GM23338 (cell line): ENCODE measurements at regions not wholly inside any gene's neighbourhood (a gene's known extent, or its start where the extent isn't known, plus 50 kb on each side); places are given as distances from the start of the nearest gene placed in this dataset.

Experiments used
- ATAC-seq: fragments of 200-7000 bp; cut with Tn5 transposase; 3 replicates; pipeline ENCODE4 v1.9.1; 2020
- DNase-seq: peaks from one replicate; pipeline ENCODE4 v3.0.0-alpha.2; 2015; ENCODE audit warnings: low spot score
- H2AFZ ChIP-seq: fragments of 200-600 bp; sonication (generic); 2 replicates; pipeline ENCODE4 v1.8.0; 2016; ENCODE audit warnings: antibody characterized with exemption, mild to moderate bottlenecking, moderate library complexity
- H3F3A ChIP-seq: fragments of 200-600 bp; sonication (generic); replicated peaks from 2 replicates; pipeline ENCODE4 v1.8.0; 2017; ENCODE audit warnings: antibody characterized with exemption, mixed run types, low read depth
- H3K27ac ChIP-seq: fragments of 200-600 bp; sonication (generic); 2 replicates; pipeline ENCODE4 v1.6.1; 2016; ENCODE audit warnings: low read depth
- H3K27me3 ChIP-seq: fragments of 200-600 bp; sonication (generic); 2 replicates; pipeline ENCODE4 v1.8.0; 2016; ENCODE audit warnings: mild to moderate bottlenecking, mixed run types, moderate library complexity; ENCODE audit not compliant: insufficient read depth
- H3K36me3 ChIP-seq: fragments of 200-600 bp; sonication (generic); 2 replicates; pipeline ENCODE4 v1.8.0; 2016; ENCODE audit warnings: mild to moderate bottlenecking; ENCODE audit not compliant: insufficient read depth
- H3K4me1 ChIP-seq: fragments of 200-600 bp; sonication (generic); 2 replicates; pipeline ENCODE4 v1.8.0; 2016; ENCODE audit warnings: mild to moderate bottlenecking, moderate library complexity; ENCODE audit not compliant: insufficient read depth
- H3K4me2 ChIP-seq: fragments of 200-600 bp; sonication (generic); 2 replicates; pipeline ENCODE4 v1.7.1; 2017; ENCODE audit warnings: mixed run types
- H3K4me3 ChIP-seq: fragments of 200-600 bp; sonication (generic); 2 replicates; pipeline ENCODE4 v1.6.1; 2016; ENCODE audit warnings: mixed run types
- H3K79me2 ChIP-seq: fragments of 200-600 bp; sonication (generic); replicated peaks from 2 replicates; pipeline ENCODE4 v1.8.0; 2017; ENCODE audit warnings: mild to moderate bottlenecking; ENCODE audit not compliant: insufficient read depth
- H3K9me2 ChIP-seq: fragments of 200-600 bp; sonication (generic); 2 replicates; pipeline ENCODE4 v1.8.0; 2017; ENCODE audit not compliant: insufficient read depth
- H4K20me1 ChIP-seq: fragments of 200-600 bp; sonication (generic); replicated peaks from 2 replicates; pipeline ENCODE4 v1.8.0; 2017; ENCODE audit warnings: mild to moderate bottlenecking; ENCODE audit not compliant: insufficient read depth
- H3K27ac Mint-ChIP-seq: 2 replicates; pipeline ENCODE4 v1.8.0; 2020; ENCODE audit warnings: inconsistent platforms, mild to moderate bottlenecking, moderate library complexity, mixed read lengths
- H3K27me3 Mint-ChIP-seq: 3 replicates; pipeline ENCODE4 v1.8.0; 2022; ENCODE audit warnings: low read depth, mild to moderate bottlenecking, moderate library complexity, mixed read lengths, inconsistent platforms; ENCODE audit not compliant: insufficient read depth, poor library complexity
- H3K36me3 Mint-ChIP-seq: 3 replicates; pipeline ENCODE4 v1.8.0; 2021; ENCODE audit warnings: low read depth, mild to moderate bottlenecking, inconsistent platforms, moderate library complexity, mixed read lengths
- H3K4me1 Mint-ChIP-seq: 3 replicates; pipeline ENCODE4 v1.8.0; 2020; ENCODE audit warnings: mild to moderate bottlenecking, inconsistent platforms, mixed read lengths
- H3K4me3 Mint-ChIP-seq: 3 replicates; pipeline ENCODE4 v1.8.0; 2021; ENCODE audit warnings: moderate library complexity, mild to moderate bottlenecking, inconsistent platforms, mixed read lengths
- H3K9me3 Mint-ChIP-seq: 3 replicates; pipeline ENCODE4 v1.8.0; 2020; ENCODE audit warnings: moderate library complexity, mild to moderate bottlenecking, inconsistent platforms, mixed read lengths
- CTCF ChIP-seq, 2 experiments: fragments of 200-600 bp in 1 of 2; sonication (generic) in 1 of 2; conservative IDR thresholded peaks; 2 replicates each; pipeline versions ENCODE4 v1.5.1 to v1.6.1; 2016 to 2017; ENCODE audit warnings: antibody characterized with exemption in 2 of 2, low read depth in 2 of 2, mild to moderate bottlenecking in 2 of 2, moderate library complexity in 1 of 2
- ETS1 ChIP-seq: IDR thresholded peaks from 2 replicates; pipeline ENCODE4 v1.6.1; 2016; ENCODE audit warnings: antibody characterized with exemption
- EZH2phosphoT487 ChIP-seq: fragments of 200-600 bp; sonication (generic); IDR thresholded peaks from one replicate; pipeline ENCODE4 v1.8.1; 2018; ENCODE audit warnings: antibody characterized with exemption; ENCODE audit not compliant: unreplicated experiment
- NANOG ChIP-seq: IDR thresholded peaks from 2 replicates; pipeline ENCODE4 v1.6.1; 2016; ENCODE audit warnings: antibody characterized with exemption, borderline replicate concordance
- POLR2AphosphoS5 ChIP-seq: IDR thresholded peaks from 2 replicates; pipeline ENCODE4 v1.6.1; 2016; ENCODE audit warnings: antibody characterized with exemption, low read depth
- STAT1 ChIP-seq: IDR thresholded peaks from one replicate; pipeline ENCODE4 v1.6.1; 2016; ENCODE audit warnings: antibody characterized with exemption; ENCODE audit not compliant: unreplicated experiment
- ZNF114 ChIP-seq: fragments of 250-450 bp; sonication (Bioruptor Pico); IDR thresholded peaks from 2 replicates; pipeline ENCODE4 v1.5.0; 2020; ENCODE audit warnings: mild to moderate bottlenecking, moderate library complexity
- ZNF331 ChIP-seq: fragments of 250-450 bp; sonication (Bioruptor Pico); IDR thresholded peaks from 2 replicates; pipeline ENCODE4 v1.5.0; 2020; ENCODE audit warnings: low read depth, mild to moderate bottlenecking, moderate library complexity
- ZNF462 ChIP-seq: fragments of 250-450 bp; sonication (Bioruptor Pico); IDR thresholded peaks from 2 replicates; pipeline ENCODE4 v1.5.0; 2020; ENCODE audit warnings: mild to moderate bottlenecking, moderate library complexity

GRCh38 chr6:10316373-10316721 lies 98.5 kb downstream of the TFAP2A start:
- ATAC-seq (peak; percentile 7; the same call in 1 of the 3 replicates), DNase-seq (no peak)
- Histone ChIP-seq H3K4me3 (no peak overlapping the region), H3K27ac (no peak overlapping the region), H2AFZ (peak overlapping the region; percentile 57; the same call in 1 of the 2 replicates), H3K4me1 (peaks cover 54% of the 10 kb centered on the region), H3K79me2 (no peaks in the 10 kb centered on the region), H3K27me3 (no peaks in the 10 kb centered on the region), H3K36me3 (no peaks in the 10 kb centered on the region), H4K20me1 (no peaks in the 10 kb centered on the region), H3F3A (no peaks in the 10 kb centered on the region), H3K4me2 (no peak overlapping the region), H3K9me2 (no peaks in the 10 kb centered on the region)
- peaks cover 46% of the 10 kb centered on the region for H3K4me1 Mint-ChIP-seq
- H3K36me3 Mint-ChIP-seq = no peaks in the 10 kb centered on the region
- H3K27me3 Mint-ChIP-seq = peaks cover 12% of the 10 kb centered on the region
- no peak overlapping the region for H3K4me3 Mint-ChIP-seq
- H3K9me3 Mint-ChIP-seq = peaks cover 5% of the 10 kb centered on the region; the same call in 2 of the 3 replicates
- no peak for TF ChIP-seq STAT1
- no peak for TF ChIP-seq ETS1
- no peak for TF ChIP-seq EZH2phosphoT487
- TF ChIP-seq POLR2AphosphoS5 = no peak
- TF ChIP-seq NANOG = no peak
- TF ChIP-seq CTCF (conservative IDR thresholded peaks at IDR 0.05; ENCODE audit: low read depth in 2 of 2) = no peak
- TF ChIP-seq ZNF114 = no peak
- no peak for TF ChIP-seq ZNF462 (CRISPR knock-in tag)
- TF ChIP-seq ZNF331 (CRISPR knock-in tag) = no peak
- no peak overlapping the region for H3K27ac Mint-ChIP-seq
